OCI-LY3 (cell line): ENCODE measurements at regions not wholly inside any gene's neighbourhood (a gene's known extent, or its start where the extent isn't known, plus 50 kb on each side); places are given as distances from the start of the nearest gene placed in this dataset.
"Not testable (repeated sequence)": the region's sequence is repeated elsewhere in the genome, so short reads cannot be mapped to it uniquely, and the experiment has no call there.

Experiments used
- H2AFZ ChIP-seq: fragments of 200-600, 300-600 bp; shearing (Covaris generic); 2 replicates; pipeline ENCODE4 v1.6.0; 2014; ENCODE audit warnings: antibody characterized with exemption, low read depth, low read length
- H3K27ac ChIP-seq: fragments of 200-600, 300-600 bp; sonication (generic); 2 replicates; pipeline ENCODE4 v1.5.1; 2014; ENCODE audit warnings: mild to moderate bottlenecking, low read length, moderate library complexity, mixed read lengths
- H3K27me3 ChIP-seq: fragments of 200-600, 300-600 bp; sonication (generic); 2 replicates; pipeline ENCODE4 v1.6.1; 2014; ENCODE audit warnings: low read depth, low read length, mixed read lengths
- H3K36me3 ChIP-seq: fragments of 200-600, 300-600 bp; sonication (generic); replicated peaks from 2 replicates; pipeline ENCODE3; 2014; ENCODE audit warnings: low read depth, low read length, mixed read lengths
- H3K4me1 ChIP-seq: fragments of 300-600, 200-600 bp; sonication (generic); 2 replicates; pipeline ENCODE4 v1.6.1; 2014; ENCODE audit warnings: low read length, mixed read lengths
- H3K4me2 ChIP-seq: fragments of 200-600, 300-600 bp; sonication (generic); 2 replicates; pipeline ENCODE4 v1.6.1; 2014; ENCODE audit warnings: low read length, mixed read lengths
- H3K4me3 ChIP-seq: fragments of 300-600, 200-600 bp; sonication (generic); 2 replicates; pipeline ENCODE4 v1.5.1; 2014; ENCODE audit warnings: antibody characterized with exemption, mild to moderate bottlenecking, low read length, moderate library complexity
- H3K79me2 ChIP-seq: fragments of 300-600, 200-600 bp; shearing (Covaris generic); 2 replicates; pipeline ENCODE4 v1.6.1; 2014; ENCODE audit warnings: mild to moderate bottlenecking, low read length, mixed read lengths
- H3K9ac ChIP-seq: fragments of 300-600, 200-600 bp; shearing (Covaris generic); 2 replicates; pipeline ENCODE4 v1.6.0; 2014; ENCODE audit warnings: mild to moderate bottlenecking, low read length, moderate library complexity
- H3K9me3 ChIP-seq: fragments of 200-600, 300-600 bp; shearing (Covaris generic); 2 replicates; pipeline ENCODE4 v1.6.1; 2014; ENCODE audit warnings: low read length, mixed read lengths; ENCODE audit not compliant: insufficient read depth
- H4K20me1 ChIP-seq: fragments of 200-600, 300-600 bp; sonication (generic); 2 replicates; pipeline ENCODE4 v1.6.1; 2016; ENCODE audit warnings: low read length, mixed read lengths; ENCODE audit not compliant: insufficient read depth
- EZH2phosphoT487 ChIP-seq: fragments of 200-600 bp; shearing (Covaris generic); IDR thresholded peaks from 2 replicates; pipeline ENCODE4 v1.6.1; 2018; ENCODE audit warnings: antibody characterized with exemption, mixed run types, low read depth
- TF ChIP-seq, protein P1 (sequence below): fragments of 200-600, 300-600 bp; sonication (generic); IDR thresholded peaks from 2 replicates; pipeline ENCODE4 v1.5.1; 2014; ENCODE audit warnings: antibody characterized with exemption, low read length, low read depth

DNA sequence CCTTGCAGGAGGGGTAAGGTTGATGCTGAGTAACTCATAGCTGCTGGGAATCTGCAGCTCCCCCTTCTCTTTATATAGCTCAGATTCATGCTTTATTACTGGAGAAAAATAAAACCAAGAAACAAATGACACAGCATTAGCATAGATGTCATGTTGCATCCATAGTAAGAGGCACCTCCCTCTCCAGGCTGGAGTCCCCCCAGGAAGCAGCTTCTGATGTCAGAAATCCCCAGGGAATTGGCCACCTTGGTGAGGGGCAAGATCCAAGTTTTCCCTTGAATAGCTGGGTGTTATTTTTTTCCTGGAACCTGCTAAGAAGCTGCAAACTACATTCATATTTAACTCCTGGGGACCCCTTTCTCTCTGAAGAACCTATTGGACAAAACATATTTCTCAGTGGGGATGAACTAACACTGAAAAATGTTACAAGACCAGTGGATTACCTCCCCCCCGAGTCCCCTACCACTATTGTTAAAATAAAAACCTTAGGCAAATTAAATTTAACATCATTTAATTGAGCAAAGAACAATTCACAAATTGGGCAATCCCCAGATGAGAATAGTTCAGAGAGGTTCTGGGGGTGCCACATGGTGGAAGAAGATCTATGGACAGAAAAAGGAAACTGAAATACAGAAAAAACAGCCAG lies 163.7 kb upstream of the NAMPT start:
- Histone ChIP-seq H4K20me1 (no peaks in the 10 kb centered on the region), H3K9ac (no peak overlapping the region), H3K4me3 (no peak overlapping the region), H3K9me3 (peaks cover 20% of the 10 kb centered on the region), H3K36me3 (no peaks in the 10 kb centered on the region), H3K27me3 (no peaks in the 10 kb centered on the region), H3K4me2 (no peak overlapping the region), H3K79me2 (no peaks in the 10 kb centered on the region), H2AFZ (no peak overlapping the region), H3K27ac (no peak overlapping the region), H3K4me1 (no peaks in the 10 kb centered on the region)
- TF ChIP-seq, protein P1, sequence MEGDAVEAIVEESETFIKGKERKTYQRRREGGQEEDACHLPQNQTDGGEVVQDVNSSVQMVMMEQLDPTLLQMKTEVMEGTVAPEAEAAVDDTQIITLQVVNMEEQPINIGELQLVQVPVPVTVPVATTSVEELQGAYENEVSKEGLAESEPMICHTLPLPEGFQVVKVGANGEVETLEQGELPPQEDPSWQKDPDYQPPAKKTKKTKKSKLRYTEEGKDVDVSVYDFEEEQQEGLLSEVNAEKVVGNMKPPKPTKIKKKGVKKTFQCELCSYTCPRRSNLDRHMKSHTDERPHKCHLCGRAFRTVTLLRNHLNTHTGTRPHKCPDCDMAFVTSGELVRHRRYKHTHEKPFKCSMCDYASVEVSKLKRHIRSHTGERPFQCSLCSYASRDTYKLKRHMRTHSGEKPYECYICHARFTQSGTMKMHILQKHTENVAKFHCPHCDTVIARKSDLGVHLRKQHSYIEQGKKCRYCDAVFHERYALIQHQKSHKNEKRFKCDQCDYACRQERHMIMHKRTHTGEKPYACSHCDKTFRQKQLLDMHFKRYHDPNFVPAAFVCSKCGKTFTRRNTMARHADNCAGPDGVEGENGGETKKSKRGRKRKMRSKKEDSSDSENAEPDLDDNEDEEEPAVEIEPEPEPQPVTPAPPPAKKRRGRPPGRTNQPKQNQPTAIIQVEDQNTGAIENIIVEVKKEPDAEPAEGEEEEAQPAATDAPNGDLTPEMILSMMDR = no peak
- TF ChIP-seq EZH2phosphoT487 = no peak

DNA sequence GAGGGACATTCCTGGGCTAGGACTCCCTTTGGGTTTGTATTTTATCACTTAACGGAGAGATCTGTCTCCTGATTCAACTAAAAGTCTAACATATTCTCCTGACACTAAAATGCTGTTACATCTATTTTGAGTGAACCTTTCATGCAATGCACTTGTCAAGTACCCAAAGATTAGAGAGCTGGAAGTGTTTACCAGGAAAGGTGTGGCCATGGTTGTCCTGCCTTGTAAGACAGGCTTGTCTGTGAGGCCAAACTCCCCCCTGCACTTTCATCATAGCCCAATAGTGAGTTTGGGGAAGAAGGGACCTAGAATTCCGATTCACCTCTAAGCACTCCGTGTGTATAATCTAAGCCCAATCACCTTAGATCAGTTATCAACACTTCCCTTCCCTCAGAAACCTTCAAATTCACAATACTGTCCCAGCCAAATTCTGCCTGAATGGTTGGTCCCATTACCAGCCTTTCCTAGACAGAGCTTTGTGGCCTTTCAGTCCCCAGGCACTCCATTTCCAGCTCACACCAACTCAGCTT lies 162.6 kb upstream of the NAMPT start:
- peaks cover 17% of the 10 kb centered on the region for H3K9me3 ChIP-seq
- no peaks in the 10 kb centered on the region for H3K4me1 ChIP-seq
- TF ChIP-seq, protein P1 = no peak
- TF ChIP-seq EZH2phosphoT487 = no peak
- H3K27ac ChIP-seq = no peak overlapping the region
- H3K79me2 ChIP-seq = no peaks in the 10 kb centered on the region
- no peak overlapping the region for H3K9ac ChIP-seq
- H3K36me3 ChIP-seq = no peaks in the 10 kb centered on the region
- no peaks in the 10 kb centered on the region for H4K20me1 ChIP-seq
- no peak overlapping the region for H3K4me3 ChIP-seq
- no peak overlapping the region for H2AFZ ChIP-seq
- no peaks in the 10 kb centered on the region for H3K27me3 ChIP-seq
- H3K4me2 ChIP-seq = no peak overlapping the region

DNA sequence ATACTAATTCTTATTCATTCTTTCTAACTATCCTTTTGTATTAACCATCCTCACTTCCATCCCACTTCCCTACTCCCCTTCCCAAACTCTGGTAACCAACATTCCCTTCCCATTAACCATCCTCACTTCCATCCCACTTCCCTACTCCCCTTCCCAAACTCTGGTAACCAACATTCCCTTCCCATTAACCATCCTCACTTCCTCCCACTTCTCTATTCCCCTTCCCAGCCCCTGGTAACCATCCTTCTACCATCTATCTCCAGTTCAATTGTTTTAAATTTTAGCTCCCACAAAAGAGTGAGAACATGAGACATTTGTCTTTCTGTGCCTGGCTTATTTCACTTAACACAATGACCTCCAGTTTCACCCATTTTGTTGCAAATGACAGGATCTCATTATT lies 160.6 kb upstream of the NAMPT start:
- H3K27ac ChIP-seq, H3K27me3 ChIP-seq, H3K9me3 ChIP-seq, H3K79me2 ChIP-seq, H3K9ac ChIP-seq, H4K20me1 ChIP-seq, H3K36me3 ChIP-seq, H3K4me1 ChIP-seq, H2AFZ ChIP-seq, H3K4me2 ChIP-seq, H3K4me3 ChIP-seq: not testable (repeated sequence)

DNA sequence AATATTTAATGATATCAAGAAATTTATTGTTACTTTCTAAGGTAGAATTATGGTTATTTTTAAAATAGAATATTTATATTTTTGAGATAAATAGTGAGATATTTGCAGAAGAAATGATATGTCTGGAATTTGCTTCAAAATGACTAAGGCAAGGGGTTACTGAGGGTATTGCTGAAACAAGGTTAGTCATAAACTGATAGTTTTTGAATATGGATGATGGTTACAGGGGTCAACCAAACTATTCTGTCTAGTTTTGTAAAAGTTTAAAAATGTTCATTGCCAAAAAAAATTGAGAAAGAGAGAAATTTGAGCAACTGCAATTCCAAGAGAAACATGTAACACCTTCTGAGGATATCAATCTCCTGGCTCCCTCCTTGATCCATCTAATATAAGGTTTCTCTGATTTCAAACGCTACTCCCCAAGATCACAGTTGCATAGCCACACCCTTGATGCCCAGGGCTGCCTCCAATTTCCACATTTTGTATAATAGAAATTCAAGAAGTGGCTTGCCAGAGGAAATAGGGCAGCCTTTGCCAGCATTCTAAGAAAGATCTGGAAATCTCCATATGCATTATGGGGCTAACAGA lies 159.4 kb upstream of the NAMPT start:
- no peaks in the 10 kb centered on the region for H3K4me1 ChIP-seq

More for the DNA sequence above, 159.4 kb upstream of the NAMPT start:
- no peak overlapping the region for H3K4me2 ChIP-seq
- no peak overlapping the region for H3K4me3 ChIP-seq
- H3K27me3 ChIP-seq = no peaks in the 10 kb centered on the region
- no peaks in the 10 kb centered on the region for H3K9me3 ChIP-seq
- no peak for TF ChIP-seq EZH2phosphoT487
- TF ChIP-seq, protein P1 = no peak
- no peak overlapping the region for H3K9ac ChIP-seq
- no peaks in the 10 kb centered on the region for H4K20me1 ChIP-seq
- no peaks in the 10 kb centered on the region for H3K79me2 ChIP-seq
- no peak overlapping the region for H3K27ac ChIP-seq
- no peaks in the 10 kb centered on the region for H3K36me3 ChIP-seq
- H2AFZ ChIP-seq = no peak overlapping the region
